SK-N-MC (cell line): ENCODE measurements at regions not wholly inside any gene's neighbourhood (a gene's known extent, or its start where the extent isn't known, plus 50 kb on each side); places are given as distances from the start of the nearest gene placed in this dataset.

Experiments
- EZH2 ChIP-seq: fragments of 200-600 bp; sonication (generic); IDR thresholded peaks from one replicate; pipeline ENCODE4 v1.6.1; 2017; ENCODE audit warnings: antibody characterized with exemption
- FOXP2 ChIP-seq: optimal IDR thresholded peaks from 2 replicates; pipeline ENCODE3; 2011; ENCODE audit warnings: mild to moderate bottlenecking, moderate library complexity; ENCODE audit not compliant: insufficient read depth; ENCODE audit errors: extremely low read length, control extremely low read depth
- POLR2AphosphoS5 ChIP-seq: IDR thresholded peaks from 2 replicates; pipeline ENCODE4 v1.6.1; 2012; ENCODE audit warnings: mild to moderate bottlenecking, low read depth, low read length, borderline replicate concordance

- TF ChIP-seq POLR2AphosphoS5 (no peak), EZH2 (no peak), FOXP2 (no peak)
Measured at GRCh38 chr12:126967152-126967551, 1299.8 kb upstream of the TMEM132C start.
